OCI-LY1 (cell line): ENCODE measurements at regions not wholly inside any gene's neighbourhood (a gene's known extent, or its start where the extent isn't known, plus 50 kb on each side); places are given as distances from the start of the nearest gene placed in this dataset.

Source experiments
- CTCF ChIP-seq: fragments of 200-600 bp; sonication (generic), shearing (Covaris generic); IDR thresholded peaks from 2 replicates; pipeline ENCODE4 v1.5.1; 2017; ENCODE audit warnings: mild to moderate bottlenecking, antibody characterized with exemption, low read length, moderate library complexity, mixed read lengths
- EZH2 ChIP-seq: fragments of 200-600 bp; sonication (generic), shearing (Covaris generic); IDR thresholded peaks from 2 replicates; pipeline ENCODE4 v1.8.0; 2017; ENCODE audit warnings: borderline replicate concordance, mixed run types, mild to moderate bottlenecking, antibody characterized with exemption, low read length, moderate library complexity, mixed read lengths

- TF ChIP-seq CTCF (no peak), EZH2 (no peak)
These were observed 69.8 kb upstream of the MYCN start for GRCh38 chr2:15870565-15870964.
